ENCODE measurements at regions not wholly inside any gene's neighbourhood (a gene's known extent, or its start where the extent isn't known, plus 50 kb on each side); places are given as distances from the start of the nearest gene placed in this dataset.

GRCh38 chr1:117803318-117803717, 126.1 kb downstream of the GDAP2 start:
- no peak for DNase-seq (ENCODE audit: low read depth in 2 of 2)

- DNase-seq (ENCODE audit: low read depth in 2 of 2), result no peak
Measured at GRCh38 chr1:117809764-117810163, 119.7 kb downstream of the GDAP2 start.

GRCh38 chr1:117810553-117810952, 118.9 kb downstream of the GDAP2 start:
- no peak for DNase-seq (ENCODE audit: low read depth in 2 of 2)

GRCh38 chr1:117812869-117813511, 116.4 kb downstream of the GDAP2 start:
- no peak for DNase-seq (ENCODE audit: low read depth in 2 of 2)
